DND-41 (cell line): ENCODE measurements at regions not wholly inside any gene's neighbourhood (a gene's known extent, or its start where the extent isn't known, plus 50 kb on each side); places are given as distances from the start of the nearest gene placed in this dataset.

ENCODE experiments used
- CTCF ChIP-seq: IDR thresholded peaks from 2 replicates; pipeline ENCODE4 v1.5.1; 2012; ENCODE audit warnings: borderline replicate concordance, low read length, moderate library complexity, mild to moderate bottlenecking; ENCODE audit not compliant: poor library complexity, severe bottlenecking; ENCODE audit errors: extremely low read depth
- EZH2 ChIP-seq: IDR thresholded peaks from 3 replicates; pipeline ENCODE4 v1.6.1; 2012; ENCODE audit warnings: borderline replicate concordance, low read depth, mild to moderate bottlenecking, moderate library complexity, low read length, inconsistent platforms; ENCODE audit not compliant: severe bottlenecking

- no peak for TF ChIP-seq CTCF
- TF ChIP-seq EZH2: no peak
These were observed 201.1 kb upstream of the CADPS start for GRCh38 chr3:63076357-63076756.
